Stimulated activated CD4-positive, alpha-beta T cell treated with anti-CD3 and anti-CD28 coated beads, Interleukin-12 subunit alpha, Interleukin-12 subunit beta, amount 100 ng/mL, for 48 hours (primary cell): ENCODE measurements at regions not wholly inside any gene's neighbourhood (a gene's known extent, or its start where the extent isn't known, plus 50 kb on each side); places are given as distances from the start of the nearest gene placed in this dataset.
"Not testable (repeated sequence)": the region's sequence is repeated elsewhere in the genome, so short reads cannot be mapped to it uniquely, and the experiment has no call there.

Experiments used
- DNase-seq, 3 donors: peaks; one replicate each; pipeline ENCODE4 v3.0.0-alpha.2; 2020; ENCODE audit warnings: low read depth in 2 of 3, low spot score in 1 of 3

GRCh38 chr10:118963933-118964332, 65.6 kb upstream of the NANOS1 start:
- no peak for DNase-seq

DNA sequence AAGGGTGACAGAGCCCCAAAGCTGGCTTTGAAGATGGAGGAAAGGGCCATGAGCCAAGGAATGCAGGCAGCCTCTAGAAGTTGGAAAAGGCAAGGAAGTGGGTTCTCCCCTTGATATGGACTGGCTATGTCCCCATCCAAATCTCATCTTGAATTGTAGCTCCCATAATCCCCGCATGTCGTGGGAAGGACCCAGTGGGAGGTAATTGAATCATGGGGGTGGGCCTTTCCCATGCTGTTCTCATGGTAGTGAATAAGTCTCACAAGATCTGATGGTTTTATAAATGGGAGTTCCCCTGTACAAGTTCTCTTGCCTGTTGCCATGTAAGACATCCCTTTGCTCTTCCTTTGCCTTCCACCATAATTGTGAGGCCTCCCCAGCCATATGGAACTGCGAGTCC, 65.0 kb upstream of the NANOS1 start:
- DNase-seq, result not testable (repeated sequence)

- DNase-seq, result no peak
Observed at GRCh38 chr10:118965096-118965495, 64.4 kb upstream of the NANOS1 start.

- no peak for DNase-seq
Observed at GRCh38 chr10:118965645-118966044, 63.9 kb upstream of the NANOS1 start.

DNA sequence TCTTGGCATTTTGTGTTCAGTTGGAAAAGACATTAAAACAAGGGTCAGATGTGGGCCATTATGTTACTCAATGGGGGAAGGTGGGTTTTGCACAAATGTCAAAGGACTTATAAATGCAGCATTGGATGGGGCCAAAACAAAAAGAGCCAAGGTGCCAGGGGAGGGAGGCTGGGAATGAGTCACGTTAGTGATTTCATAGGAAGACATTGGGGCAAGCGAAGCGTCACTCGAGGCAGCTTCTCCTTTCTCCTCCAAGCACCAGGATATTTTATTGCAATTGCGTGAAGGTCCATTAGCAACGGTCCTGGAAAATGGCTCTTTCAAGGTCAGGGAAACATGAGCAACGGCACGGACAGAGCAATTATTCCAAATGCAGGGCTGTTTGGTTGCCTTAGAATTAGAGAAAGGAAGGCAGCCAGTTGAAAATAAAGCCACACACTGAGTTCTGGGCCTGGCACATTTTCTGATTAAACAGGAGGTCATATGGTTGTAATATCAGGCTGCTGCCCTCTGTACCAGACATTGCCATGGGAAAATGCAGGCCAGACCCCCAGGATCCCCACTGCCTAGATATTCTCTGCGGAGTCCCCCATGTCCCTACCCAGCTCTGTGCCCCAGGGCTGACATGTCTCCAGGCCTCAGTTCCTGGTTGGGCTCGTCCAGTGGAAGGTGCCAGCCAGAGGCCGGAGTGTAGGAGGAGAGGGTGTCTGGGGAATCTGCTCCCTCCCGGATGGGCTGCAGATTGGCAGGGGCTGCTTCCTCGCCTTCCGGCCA, 63.3 kb upstream of the NANOS1 start:
- DNase-seq, result no peak

- no peak for DNase-seq
Observed at GRCh38 chr10:118966850-118967125, 62.7 kb upstream of the NANOS1 start.

DNA sequence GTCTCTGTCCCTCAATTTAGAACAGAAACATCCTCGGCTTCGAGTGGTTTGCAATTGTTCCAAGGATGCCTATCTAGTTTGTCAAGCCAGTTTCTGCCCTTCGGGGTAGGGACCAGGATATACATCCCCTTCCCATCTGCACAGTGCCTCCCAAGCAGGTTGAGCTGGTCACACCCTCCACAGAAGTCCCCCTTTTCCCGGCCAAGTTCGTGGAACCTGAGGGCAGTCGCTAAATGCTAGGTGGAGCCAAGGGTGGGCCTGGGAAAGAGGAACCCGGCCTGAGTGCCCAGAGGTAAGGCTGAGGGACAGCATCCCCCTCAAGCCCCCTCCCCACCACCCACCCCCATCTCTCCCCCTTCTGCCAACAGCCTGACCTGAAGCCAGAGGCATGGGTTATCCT, 62.4 kb upstream of the NANOS1 start:
- no peak for DNase-seq

GRCh38 chr10:118968060-118968459, 61.5 kb upstream of the NANOS1 start:
- no peak for DNase-seq

DNA sequence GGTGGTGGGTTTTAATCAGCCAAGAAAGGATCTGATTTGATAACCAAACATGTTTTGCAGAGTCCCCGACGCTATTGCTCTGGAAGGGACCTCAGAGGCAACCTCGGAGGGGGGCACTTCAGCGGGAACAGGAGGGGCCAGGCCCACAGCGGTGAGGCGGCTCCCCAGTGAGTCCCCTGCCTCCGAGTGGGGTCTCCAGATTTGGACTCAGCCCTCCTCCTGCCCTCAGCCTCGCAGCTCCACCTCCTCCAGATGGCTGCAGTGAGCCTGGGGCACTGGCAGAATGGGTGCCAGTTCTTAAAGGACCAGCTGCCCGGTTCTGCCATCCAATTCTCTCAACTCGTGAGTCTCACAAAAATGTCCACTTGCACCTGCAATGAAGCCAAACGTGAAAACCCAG, 61.0 kb upstream of the NANOS1 start:
- no peak for DNase-seq

DNA sequence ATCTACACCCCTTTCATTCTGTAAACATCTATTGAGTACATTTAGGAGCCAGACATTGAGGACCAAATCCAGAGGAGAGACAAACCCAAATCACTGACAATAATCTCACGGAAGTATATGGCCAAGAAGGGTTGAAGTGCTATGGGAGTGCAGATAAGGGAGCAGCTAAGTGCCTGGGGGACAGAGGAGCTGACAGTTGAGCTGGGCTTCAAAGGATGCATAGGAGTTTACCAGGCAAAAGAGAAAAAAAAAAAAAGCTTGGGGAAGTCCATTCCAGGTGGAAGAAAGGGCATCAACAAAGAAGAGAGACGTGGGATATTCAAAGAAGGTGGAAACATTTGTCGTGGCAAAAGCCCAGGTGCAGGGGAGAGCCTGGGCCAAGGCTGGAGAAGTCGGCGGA, 60.5 kb upstream of the NANOS1 start:
- DNase-seq, result no peak

GRCh38 chr10:118970770-118971169, 58.7 kb upstream of the NANOS1 start:
- DNase-seq, result no peak

GRCh38 chr10:118971187-118971586, 58.3 kb upstream of the NANOS1 start:
- DNase-seq, result no peak

- no peak for DNase-seq
Observed at GRCh38 chr10:118971876-118972275, 57.6 kb upstream of the NANOS1 start.

- no peak for DNase-seq
Observed at GRCh38 chr10:118973744-118974143, 55.8 kb upstream of the NANOS1 start.

- no peak for DNase-seq
Observed at GRCh38 chr10:118974951-118975350, 54.6 kb upstream of the NANOS1 start.

DNA sequence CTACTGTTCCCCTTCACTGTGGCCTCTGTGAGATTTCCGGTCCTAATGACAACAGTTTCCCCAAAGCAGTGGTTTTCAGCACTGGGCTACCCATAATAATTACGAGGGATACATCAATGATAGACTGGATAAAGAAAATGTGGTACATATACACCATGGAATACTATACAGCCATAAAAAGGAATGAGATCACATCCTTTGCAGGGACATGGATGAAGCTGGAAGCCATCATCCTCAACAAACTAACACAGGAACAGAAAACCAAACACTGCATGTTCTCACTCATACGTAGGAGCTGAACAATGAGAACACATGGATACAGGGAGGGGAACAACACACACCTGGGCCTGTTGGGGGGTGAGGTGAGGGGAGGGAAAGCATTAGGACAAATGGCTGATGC, 53.3 kb upstream of the NANOS1 start:
- not testable (repeated sequence) for DNase-seq

- DNase-seq, result no peak
Observed at GRCh38 chr10:118977022-118977599, 52.4 kb upstream of the NANOS1 start.

- no peak for DNase-seq
Observed at GRCh38 chr10:118977835-118978234, 51.7 kb upstream of the NANOS1 start.

- DNase-seq, result no peak
Observed at GRCh38 chr10:118978316-118978997, 51.1 kb upstream of the NANOS1 start.

- no peak for DNase-seq
Observed at GRCh38 chr10:118978998-118979350, 50.5 kb upstream of the NANOS1 start.

DNA sequence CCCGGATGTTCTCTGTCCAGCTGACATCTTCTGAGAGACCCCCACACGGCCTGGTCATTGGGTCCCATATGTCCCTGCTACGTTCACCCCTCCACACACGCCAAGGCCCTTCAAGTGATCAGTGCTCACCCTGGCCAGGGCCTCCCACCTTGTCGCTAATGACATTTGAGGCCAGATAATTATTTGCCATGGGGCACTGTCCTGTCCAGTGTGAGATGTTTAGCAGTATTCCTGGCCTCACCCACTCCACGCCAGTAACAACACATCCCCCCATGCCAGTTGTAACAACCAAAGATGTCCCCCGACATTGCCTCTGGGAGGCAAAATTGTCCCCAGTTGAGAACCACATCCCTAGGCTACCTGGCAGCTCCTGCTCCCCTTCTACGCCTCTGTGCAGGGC, 49.9 kb upstream of the NANOS1 start:
- DNase-seq, result no peak
